Heart left ventricle (tissue), 13 donors: ENCODE measurements at regions not wholly inside any gene's neighbourhood (a gene's known extent, or its start where the extent isn't known, plus 50 kb on each side); places are given as distances from the start of the nearest gene placed in this dataset.

Experiments used
- CTCF ChIP-seq, 12 donors: fragments of 200-600 bp; sonication (generic) in 4 of 12; IDR thresholded peaks; one replicate each; pipeline versions ENCODE4 v1.5.0 to v1.8.0; 2018 to 2022; ENCODE audit warnings: antibody characterized with exemption in 12 of 12, mild to moderate bottlenecking in 5 of 12
- POLR2A ChIP-seq, 2 donors: fragments of 450-650 bp; IDR thresholded peaks; one replicate each; pipeline ENCODE4 v1.6.1; 2017; ENCODE audit warnings: antibody characterized with exemption in 2 of 2, mild to moderate bottlenecking in 2 of 2, moderate library complexity in 2 of 2
- donor health status: ischemic (EF 13 %, LVEDD 7.1; RV severe dilation, severe dysfunction).
- donor health status: DM: no; HTN: yes; CAD: no.
- donor health status: DM: no; HTN: no; CAD: no.
- donor health status: ischemic (EF 25% LVEDD 6.9; RV normal size, moderate dysfunction).
- donor health status: ischemic (EF 25% LVEDD 5.7; RV mildly dilated, moderate dysfunction).
- donor health status: ischemic (EF 35%, LVEDD 5.7; RV mildly dilated, moderate dysfunction).
- donor health status: nonischemic (EF 11% LVEDD 7.7; RV severe dilation, severe dysfunction).
- donor health status: DM: yes; HTN: yes; CAD: no.
- donor health status: PGD.
- donor health status: ischemic (EF 29% LVEDD 5.4; RV normal size, mild dysfunction).
- donor health status: nonischemic (EF 23%, LVEDD 6.1; RV moderate dilation, normal function).

DNA sequence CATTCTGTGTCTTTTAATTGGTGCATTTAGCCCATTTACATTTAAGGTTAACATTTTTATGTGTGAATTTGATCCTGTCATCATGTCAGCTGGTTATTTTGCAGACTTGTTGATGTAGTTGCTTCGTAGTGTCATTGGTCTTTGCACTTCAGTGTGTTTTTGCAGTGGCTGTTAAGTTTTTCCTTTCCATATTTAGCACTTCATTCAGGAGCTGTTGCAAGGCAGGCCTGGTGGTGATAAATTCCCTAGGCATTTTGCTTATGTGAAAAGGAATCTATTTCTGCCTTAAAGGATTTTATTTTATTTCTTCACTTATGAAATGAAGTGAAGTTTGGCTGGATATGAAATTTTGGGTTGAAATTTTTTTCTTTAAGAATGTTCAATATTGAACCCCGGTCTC, 70.2 kb upstream of the CD96 start:
- TF ChIP-seq POLR2A (IDR thresholded peaks at IDR 0.05) = no peak
- no peak for TF ChIP-seq CTCF (IDR thresholded peaks at IDR 0.05)
